H1 (cell line): ENCODE measurements at regions not wholly inside any gene's neighbourhood (a gene's known extent, or its start where the extent isn't known, plus 50 kb on each side); places are given as distances from the start of the nearest gene placed in this dataset.

ENCODE experiments used
- CBX5 ChIP-seq: fragments of 300-800, 300-1000 bp; sonication (generic); IDR thresholded peaks from 2 replicates; pipeline ENCODE4 v1.7.1; 2016; ENCODE audit warnings: antibody characterized with exemption, low read length, low read depth
- CEBPB ChIP-seq: IDR thresholded peaks from 2 replicates; pipeline ENCODE4 v1.6.1; 2012; ENCODE audit warnings: low read depth, low read length
- CHD2 ChIP-seq: IDR thresholded peaks from 2 replicates; pipeline ENCODE4 v1.6.1; 2012; ENCODE audit warnings: low read length, improper control_type of control experiment
- EP300 ChIP-seq, 2 experiments: IDR thresholded peaks; 1 replicate in 1 of 2; 2 replicates in 1 of 2; pipeline ENCODE4 v1.6.1; 2011 to 2012; ENCODE audit warnings: low read depth in 2 of 2, low read length in 2 of 2, mild to moderate bottlenecking in 2 of 2, borderline replicate concordance in 1 of 2, inconsistent platforms in 1 of 2, moderate library complexity in 1 of 2
- POLR2A ChIP-seq, 2 experiments: IDR thresholded peaks; 1 replicate in 1 of 2; 2 replicates in 1 of 2; pipeline ENCODE4 v1.6.1; 2011; ENCODE audit warnings: low read depth in 2 of 2, low read length in 2 of 2, mild to moderate bottlenecking in 2 of 2; ENCODE audit errors: control extremely low read depth in 1 of 2
- RAD21 ChIP-seq, 2 experiments: IDR thresholded peaks in 1 of 2; conservative IDR thresholded peaks in 1 of 2; 2 replicates each; pipeline ENCODE4 v1.6.1; 2011; ENCODE audit warnings: low read depth in 2 of 2, low read length in 2 of 2, improper control_type of control experiment in 1 of 2, inconsistent platforms in 1 of 2, mild to moderate bottlenecking in 1 of 2, moderate library complexity in 1 of 2
- SAP30 ChIP-seq: fragments of 300-600 bp; sonication (generic); IDR thresholded peaks from 2 replicates; pipeline ENCODE4 v1.7.1; 2012; ENCODE audit warnings: low read length, moderate library complexity, mild to moderate bottlenecking, inconsistent platforms; ENCODE audit not compliant: insufficient read depth, insufficient replicate concordance
- TF ChIP-seq, protein P1 (sequence below): IDR thresholded peaks from 2 replicates; pipeline ENCODE4 v1.6.1; 2011; ENCODE audit warnings: low read depth, mild to moderate bottlenecking, low read length; ENCODE audit not compliant: insufficient read depth
- TF ChIP-seq, protein P2 (sequence below), 3 experiments: IDR thresholded peaks; 1 replicate in 2 of 3; 2 replicates in 1 of 3; pipeline versions ENCODE4 v1.5.1 to v1.6.1; 2011; ENCODE audit warnings: low read length in 3 of 3, mild to moderate bottlenecking in 3 of 3, inconsistent platforms in 2 of 3, low read depth in 1 of 3, moderate library complexity in 1 of 3; ENCODE audit not compliant: insufficient read depth in 1 of 3; ENCODE audit errors: control extremely low read depth in 1 of 3

GRCh38 chr5:34516166-34516565 lies 140.0 kb upstream of the RAI14 start:
- TF ChIP-seq, protein P1, sequence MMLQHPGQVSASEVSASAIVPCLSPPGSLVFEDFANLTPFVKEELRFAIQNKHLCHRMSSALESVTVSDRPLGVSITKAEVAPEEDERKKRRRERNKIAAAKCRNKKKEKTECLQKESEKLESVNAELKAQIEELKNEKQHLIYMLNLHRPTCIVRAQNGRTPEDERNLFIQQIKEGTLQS = no peak
- TF ChIP-seq, protein P2, sequence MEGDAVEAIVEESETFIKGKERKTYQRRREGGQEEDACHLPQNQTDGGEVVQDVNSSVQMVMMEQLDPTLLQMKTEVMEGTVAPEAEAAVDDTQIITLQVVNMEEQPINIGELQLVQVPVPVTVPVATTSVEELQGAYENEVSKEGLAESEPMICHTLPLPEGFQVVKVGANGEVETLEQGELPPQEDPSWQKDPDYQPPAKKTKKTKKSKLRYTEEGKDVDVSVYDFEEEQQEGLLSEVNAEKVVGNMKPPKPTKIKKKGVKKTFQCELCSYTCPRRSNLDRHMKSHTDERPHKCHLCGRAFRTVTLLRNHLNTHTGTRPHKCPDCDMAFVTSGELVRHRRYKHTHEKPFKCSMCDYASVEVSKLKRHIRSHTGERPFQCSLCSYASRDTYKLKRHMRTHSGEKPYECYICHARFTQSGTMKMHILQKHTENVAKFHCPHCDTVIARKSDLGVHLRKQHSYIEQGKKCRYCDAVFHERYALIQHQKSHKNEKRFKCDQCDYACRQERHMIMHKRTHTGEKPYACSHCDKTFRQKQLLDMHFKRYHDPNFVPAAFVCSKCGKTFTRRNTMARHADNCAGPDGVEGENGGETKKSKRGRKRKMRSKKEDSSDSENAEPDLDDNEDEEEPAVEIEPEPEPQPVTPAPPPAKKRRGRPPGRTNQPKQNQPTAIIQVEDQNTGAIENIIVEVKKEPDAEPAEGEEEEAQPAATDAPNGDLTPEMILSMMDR (IDR thresholded peaks at IDR 0.05; ENCODE audit: control extremely low read depth in 1 of 3, insufficient read depth in 1 of 3, low read depth in 1 of 3, low read length in 3 of 3) = no peak
- TF ChIP-seq EP300 (IDR thresholded peaks at IDR 0.05; ENCODE audit: borderline replicate concordance in 1 of 2, low read depth in 2 of 2, low read length in 2 of 2) (no peak), RAD21 (IDR thresholded peaks at IDR 0.05 in 1 of 2, conservative IDR thresholded peaks at IDR 0.05 in 1 of 2; ENCODE audit: low read depth in 2 of 2, low read length in 2 of 2) (no peak), CHD2 (no peak), POLR2A (IDR thresholded peaks at IDR 0.05; ENCODE audit: control extremely low read depth in 1 of 2, low read depth in 2 of 2, low read length in 2 of 2) (no peak), CEBPB (no peak), CBX5 (no peak), SAP30 (no peak)
